HepG2 (cell line): ENCODE measurements at regions not wholly inside any gene's neighbourhood (a gene's known extent, or its start where the extent isn't known, plus 50 kb on each side); places are given as distances from the start of the nearest gene placed in this dataset.

Experiments
- ATAC-seq: fragments of 200-7000 bp; cut with Tn5 transposase; 3 replicates; pipeline ENCODE4 v1.9.1; 2020; ENCODE audit warnings: mild to moderate bottlenecking, moderate library complexity
- BruUV-seq: library from RNA; stranded (reverse); fragments of 400-500 nt; replicated peaks from 2 replicates; lab custom pipeline; 2021; lab: Mats Ljungman, UMichigan
- CTCF ChIA-PET: fragments of 300-600 bp; formaldehyde crosslinking; extraction: SDS; loops from one replicate; lab custom pipeline; 2021; ENCODE audit warnings: low total read pairs, inconsistent platforms, low intra/inter-chr PET ratio; lab: Yijun Ruan, JAX
- POLR2A ChIA-PET: fragments of 350-600 bp; sonication (Branson Sonifier 250); formaldehyde crosslinking; loops from one replicate; lab custom pipeline; 2020; ENCODE audit warnings: antibody characterized with exemption, inconsistent platforms; lab: Yijun Ruan, JAX
- DNase-seq: peaks from one replicate; pipeline ENCODE4 v3.0.0-alpha.2; 2015; ENCODE audit warnings: low spot score
- FAIRE-seq: peaks from 3 replicates; lab custom pipeline; 2011; peaks lifted over from hg19 to GRCh38; lab: Jason Lieb, UNC
- H2AFZ ChIP-seq: one replicate; pipeline ENCODE4 v1.6.1; 2011; ENCODE audit warnings: low read length, inconsistent platforms
- H3K27ac ChIP-seq: fragments of 300-600 bp; 3 replicates; pipeline ENCODE4 v1.8.0; 2011; ENCODE audit warnings: mixed run types, mild to moderate bottlenecking, mixed read lengths, low read length, inconsistent platforms; ENCODE audit not compliant: insufficient read depth; ENCODE audit errors: extremely low read length
- H3K27me3 ChIP-seq, 2 experiments: fragments of 200-600 bp in 1 of 2; 2 replicates in 1 of 2; 3 replicates in 1 of 2; pipeline versions ENCODE4 v1.6.0 to v1.8.0; 2011; ENCODE audit warnings: low read length in 2 of 2, mild to moderate bottlenecking in 2 of 2, moderate library complexity in 2 of 2, inconsistent platforms in 1 of 2; ENCODE audit not compliant: insufficient read depth in 2 of 2, control insufficient read depth in 1 of 2
- H3K36me3 ChIP-seq, 2 experiments: fragments of 200-600 bp in 1 of 2; replicated peaks in 1 of 2; 2 replicates in 1 of 2; 3 replicates in 1 of 2; pipeline versions ENCODE4 v1.5.1 to v1.8.0; 2011; ENCODE audit warnings: low read length in 2 of 2, inconsistent platforms in 1 of 2; ENCODE audit not compliant: insufficient read depth in 2 of 2, control insufficient read depth in 1 of 2
- H3K4me1 ChIP-seq: 2 replicates; pipeline ENCODE4 v1.5.1; 2012; ENCODE audit warnings: low read length, inconsistent platforms; ENCODE audit not compliant: insufficient read depth
- H3K4me2 ChIP-seq: 2 replicates; pipeline ENCODE4 v1.6.0; 2011; ENCODE audit warnings: low read depth, low read length, inconsistent platforms
- H3K4me3 ChIP-seq, 3 experiments: fragments of 200-600 bp in 1 of 3; sonication (generic), shearing (Covaris generic) in 1 of 3; replicated peaks in 1 of 3; 2 replicates each; pipeline ENCODE4 v1.5.1; 2011 to 2016; ENCODE audit warnings: low read length in 3 of 3, inconsistent platforms in 2 of 3, low read depth in 2 of 3, mild to moderate bottlenecking in 2 of 3, control low read depth in 1 of 3, mixed read lengths in 1 of 3; ENCODE audit not compliant: insufficient read depth in 1 of 3
- H3K79me2 ChIP-seq: one replicate; pipeline ENCODE4 v1.6.1; 2011; ENCODE audit warnings: low read length, inconsistent platforms; ENCODE audit not compliant: insufficient read depth
- H3K9ac ChIP-seq: 2 replicates; pipeline ENCODE4 v1.6.0; 2011; ENCODE audit warnings: mild to moderate bottlenecking, low read depth, low read length, inconsistent platforms; ENCODE audit not compliant: insufficient read depth
- H3K9me3 ChIP-seq: 2 replicates; pipeline ENCODE4 v1.5.1; 2012; ENCODE audit warnings: mild to moderate bottlenecking, low read length
- H4K20me1 ChIP-seq: 2 replicates; pipeline ENCODE4 v1.6.0; 2011; ENCODE audit warnings: inconsistent platforms, mild to moderate bottlenecking, low read length, moderate library complexity; ENCODE audit not compliant: insufficient read depth
- ATF7-NPFF ChIP-seq: sonication (generic); formaldehyde crosslinking; IDR thresholded peaks from 2 replicates; pipeline ENCODE4 v1.8.1; 2023; ENCODE audit warnings: mild to moderate bottlenecking, low read depth, missing genetic modification reagents, moderate library complexity
- GTF3A ChIP-seq: sonication (generic); formaldehyde crosslinking; conservative IDR thresholded peaks from 2 replicates; pipeline ENCODE4 v1.4.0; 2020; ENCODE audit warnings: mild to moderate bottlenecking, missing genetic modification reagents
- NFYC ChIP-seq: IDR thresholded peaks from 2 replicates; pipeline ENCODE4 v1.6.1; 2016; ENCODE audit warnings: missing genetic modification reagents, missing compliant biosample characterization
- SRF ChIP-seq: IDR thresholded peaks from 2 replicates; pipeline ENCODE4 v1.6.1; 2011; ENCODE audit warnings: mild to moderate bottlenecking, low read depth, low read length, moderate library complexity
- ZMYM3 ChIP-seq: sonication (generic); formaldehyde crosslinking; IDR thresholded peaks from 2 replicates; pipeline ENCODE4 v1.5.1; 2020; ENCODE audit warnings: mild to moderate bottlenecking, missing genetic modification reagents
- ZMYM4 ChIP-seq: sonication (generic); formaldehyde crosslinking; IDR thresholded peaks from 2 replicates; pipeline ENCODE4 v1.8.1; 2023; ENCODE audit warnings: mild to moderate bottlenecking, missing genetic modification reagents
- ZNF253 ChIP-seq: sonication (generic); formaldehyde crosslinking; IDR thresholded peaks from 2 replicates; pipeline ENCODE4 v1.8.0; 2022; ENCODE audit warnings: mild to moderate bottlenecking, missing genetic modification reagents, borderline replicate concordance
- ZNF570 ChIP-seq: sonication (generic); formaldehyde crosslinking; IDR thresholded peaks from 2 replicates; pipeline ENCODE4 v1.4.0; 2020; ENCODE audit warnings: mild to moderate bottlenecking, missing genetic modification reagents, borderline replicate concordance
- WGBS: methylation state at CpG from one replicate; pipeline ENCODE4 v1.1.6; 2017; ENCODE audit warnings: low lambda C conversion rate; 5-methylcytosine and 5-hydroxymethylcytosine counted together
- in situ Hi-C: cut with HindIII; loops from 2 replicates; pipeline ENCODE4 v1.10.0; 2017; ENCODE audit warnings: low pct_unique_long_range_greater_than_20kb; ENCODE audit not compliant: extremely low pct_ligation_motif_present
- intact Hi-C: fragments of 100-400 bp; cut with micrococcal nuclease; formaldehyde crosslinking; loops from one replicate; pipeline ENCODE4 v1.10.0; 2022; ENCODE audit not compliant: unreplicated experiment
- TF ChIP-seq, protein P1 (sequence below): sonication (generic); formaldehyde crosslinking; conservative IDR thresholded peaks from 2 replicates; pipeline ENCODE4 v1.4.0; 2020; ENCODE audit warnings: missing genetic modification reagents
- TF ChIP-seq, protein P2 (sequence below): sonication (generic); formaldehyde crosslinking; IDR thresholded peaks from 2 replicates; pipeline ENCODE4 v1.4.0; 2020; ENCODE audit warnings: missing genetic modification reagents, mild to moderate bottlenecking, borderline replicate concordance
- TF ChIP-seq, protein P3 (sequence below): sonication (generic); formaldehyde crosslinking; IDR thresholded peaks from 2 replicates; pipeline ENCODE4 v1.9.0; 2021; ENCODE audit warnings: missing genetic modification reagents, borderline replicate concordance
- TF ChIP-seq, protein P4 (sequence below): sonication (generic); formaldehyde crosslinking; IDR thresholded peaks from 2 replicates; pipeline ENCODE4 v1.5.0; 2020; ENCODE audit warnings: mild to moderate bottlenecking, missing genetic modification reagents

DNA sequence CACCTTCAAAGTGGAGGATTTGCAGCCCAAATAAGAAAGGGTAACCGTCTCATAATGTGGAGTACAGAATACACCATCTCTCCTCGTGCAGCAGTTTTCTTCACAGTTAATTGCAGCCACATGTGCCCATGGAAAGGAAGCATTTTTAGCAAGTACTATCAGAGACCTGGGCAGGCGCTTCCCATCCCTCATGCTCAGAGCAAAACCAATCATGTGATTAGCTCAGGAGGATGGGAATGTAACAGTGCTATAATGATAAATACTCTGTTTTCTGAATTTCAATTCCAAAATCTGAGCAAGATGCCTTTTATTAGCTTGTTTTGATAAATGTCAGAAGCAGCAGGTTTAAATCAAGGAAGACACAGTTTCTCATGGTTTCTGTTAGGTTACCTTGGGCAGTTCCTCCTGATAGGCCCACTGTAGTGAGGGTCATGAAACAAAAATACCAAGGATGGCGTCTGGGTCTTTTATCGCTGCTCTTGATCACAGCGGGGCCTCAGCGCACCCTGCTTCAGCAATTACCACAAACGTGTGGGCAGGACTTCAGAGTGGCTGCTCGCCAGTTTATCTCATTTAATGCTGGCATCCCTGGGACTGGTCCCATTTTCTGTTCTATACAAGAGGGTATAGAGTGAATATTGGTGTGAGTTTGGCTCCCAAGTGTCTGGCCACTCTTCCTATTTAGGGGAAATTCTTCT is 92.6 kb upstream of the VGLL4 start:
- Histone ChIP-seq H3K9me3 (no peaks in the 10 kb centered on the region), H2AFZ (no peak overlapping the region), H3K27me3 (peaks cover 2 to 8% of the 10 kb centered on the region in 2 experiments; a peak in 2 of 5 replicates), H3K4me3 (no peak overlapping the region), H3K27ac (no peak overlapping the region), H3K36me3 (no peaks in the 10 kb centered on the region), H3K4me2 (no peak overlapping the region), H3K79me2 (no peaks in the 10 kb centered on the region), H3K9ac (no peak overlapping the region), H4K20me1 (no peaks in the 10 kb centered on the region), H3K4me1 (peaks cover 21% of the 10 kb centered on the region)
- no peak for TF ChIP-seq ZMYM4
- TF ChIP-seq, protein P1, sequence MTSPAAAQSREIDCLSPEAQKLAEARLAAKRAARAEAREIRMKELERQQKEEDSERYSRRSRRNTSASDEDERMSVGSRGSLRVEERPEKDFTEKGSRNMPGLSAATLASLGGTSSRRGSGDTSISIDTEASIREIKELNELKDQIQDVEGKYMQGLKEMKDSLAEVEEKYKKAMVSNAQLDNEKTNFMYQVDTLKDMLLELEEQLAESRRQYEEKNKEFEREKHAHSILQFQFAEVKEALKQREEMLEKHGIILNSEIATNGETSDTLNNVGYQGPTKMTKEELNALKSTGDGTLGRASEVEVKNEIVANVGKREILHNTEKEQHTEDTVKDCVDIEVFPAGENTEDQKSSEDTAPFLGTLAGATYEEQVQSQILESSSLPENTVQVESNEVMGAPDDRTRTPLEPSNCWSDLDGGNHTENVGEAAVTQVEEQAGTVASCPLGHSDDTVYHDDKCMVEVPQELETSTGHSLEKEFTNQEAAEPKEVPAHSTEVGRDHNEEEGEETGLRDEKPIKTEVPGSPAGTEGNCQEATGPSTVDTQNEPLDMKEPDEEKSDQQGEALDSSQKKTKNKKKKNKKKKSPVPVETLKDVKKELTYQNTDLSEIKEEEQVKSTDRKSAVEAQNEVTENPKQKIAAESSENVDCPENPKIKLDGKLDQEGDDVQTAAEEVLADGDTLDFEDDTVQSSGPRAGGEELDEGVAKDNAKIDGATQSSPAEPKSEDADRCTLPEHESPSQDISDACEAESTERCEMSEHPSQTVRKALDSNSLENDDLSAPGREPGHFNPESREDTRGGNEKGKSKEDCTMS (CRISPR knock-in tag): no peak
- no peak for TF ChIP-seq ZMYM3 (CRISPR knock-in tag)
- TF ChIP-seq NFYC: no peak
- no peak for TF ChIP-seq SRF
- no peak for TF ChIP-seq ZNF570 (CRISPR knock-in tag)
- no peak for TF ChIP-seq ZNF253 (CRISPR knock-in tag)
- TF ChIP-seq, protein P2, sequence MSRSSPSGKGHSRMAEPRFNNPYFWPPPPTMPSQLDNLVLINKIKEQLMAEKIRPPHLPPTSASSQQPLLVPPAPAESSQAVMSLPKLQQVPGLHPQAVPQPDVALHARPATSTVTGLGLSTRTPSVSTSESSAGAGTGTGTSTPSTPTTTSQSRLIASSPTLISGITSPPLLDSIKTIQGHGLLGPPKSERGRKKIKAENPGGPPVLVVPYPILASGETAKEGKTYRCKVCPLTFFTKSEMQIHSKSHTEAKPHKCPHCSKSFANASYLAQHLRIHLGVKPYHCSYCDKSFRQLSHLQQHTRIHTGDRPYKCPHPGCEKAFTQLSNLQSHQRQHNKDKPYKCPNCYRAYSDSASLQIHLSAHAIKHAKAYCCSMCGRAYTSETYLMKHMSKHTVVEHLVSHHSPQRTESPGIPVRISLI (CRISPR knock-in tag): no peak
- TF ChIP-seq, protein P3, sequence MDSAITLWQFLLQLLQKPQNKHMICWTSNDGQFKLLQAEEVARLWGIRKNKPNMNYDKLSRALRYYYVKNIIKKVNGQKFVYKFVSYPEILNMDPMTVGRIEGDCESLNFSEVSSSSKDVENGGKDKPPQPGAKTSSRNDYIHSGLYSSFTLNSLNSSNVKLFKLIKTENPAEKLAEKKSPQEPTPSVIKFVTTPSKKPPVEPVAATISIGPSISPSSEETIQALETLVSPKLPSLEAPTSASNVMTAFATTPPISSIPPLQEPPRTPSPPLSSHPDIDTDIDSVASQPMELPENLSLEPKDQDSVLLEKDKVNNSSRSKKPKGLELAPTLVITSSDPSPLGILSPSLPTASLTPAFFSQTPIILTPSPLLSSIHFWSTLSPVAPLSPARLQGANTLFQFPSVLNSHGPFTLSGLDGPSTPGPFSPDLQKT (CRISPR knock-in tag): no peak
- TF ChIP-seq, protein P4, sequence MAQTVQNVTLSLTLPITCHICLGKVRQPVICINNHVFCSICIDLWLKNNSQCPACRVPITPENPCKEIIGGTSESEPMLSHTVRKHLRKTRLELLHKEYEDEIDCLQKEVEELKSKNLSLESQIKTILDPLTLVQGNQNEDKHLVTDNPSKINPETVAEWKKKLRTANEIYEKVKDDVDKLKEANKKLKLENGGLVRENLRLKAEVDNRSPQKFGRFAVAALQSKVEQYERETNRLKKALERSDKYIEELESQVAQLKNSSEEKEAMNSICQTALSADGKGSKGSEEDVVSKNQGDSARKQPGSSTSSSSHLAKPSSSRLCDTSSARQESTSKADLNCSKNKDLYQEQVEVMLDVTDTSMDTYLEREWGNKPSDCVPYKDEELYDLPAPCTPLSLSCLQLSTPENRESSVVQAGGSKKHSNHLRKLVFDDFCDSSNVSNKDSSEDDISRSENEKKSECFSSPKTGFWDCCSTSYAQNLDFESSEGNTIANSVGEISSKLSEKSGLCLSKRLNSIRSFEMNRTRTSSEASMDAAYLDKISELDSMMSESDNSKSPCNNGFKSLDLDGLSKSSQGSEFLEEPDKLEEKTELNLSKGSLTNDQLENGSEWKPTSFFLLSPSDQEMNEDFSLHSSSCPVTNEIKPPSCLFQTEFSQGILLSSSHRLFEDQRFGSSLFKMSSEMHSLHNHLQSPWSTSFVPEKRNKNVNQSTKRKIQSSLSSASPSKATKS (CRISPR knock-in tag): no peak
- no peak for TF ChIP-seq GTF3A
- no peak for TF ChIP-seq ATF7-NPFF (CRISPR knock-in tag)
- DNase-seq: no peak
- CTCF ChIA-PET: no interaction called here
- POLR2A ChIA-PET: no interaction called here
- ATAC-seq: no peak
- intact Hi-C loops (no loop called here), in situ Hi-C loops (no loop called here)
- no peak for FAIRE-seq
- WGBS: 34% methylated on average over 9 of the region's 9 CpGs
- no TSS peak for BruUV-seq
